CMK (cell line): ENCODE measurements at regions not wholly inside any gene's neighbourhood (a gene's known extent, or its start where the extent isn't known, plus 50 kb on each side); places are given as distances from the start of the nearest gene placed in this dataset.
"Not testable (repeated sequence)": the region's sequence is repeated elsewhere in the genome, so short reads cannot be mapped to it uniquely, and the experiment has no call there.

Experiments
- DNase-seq: peaks from one replicate; pipeline ENCODE4 v3.0.0-alpha.2; 2010; ENCODE audit warnings: low read depth

DNA sequence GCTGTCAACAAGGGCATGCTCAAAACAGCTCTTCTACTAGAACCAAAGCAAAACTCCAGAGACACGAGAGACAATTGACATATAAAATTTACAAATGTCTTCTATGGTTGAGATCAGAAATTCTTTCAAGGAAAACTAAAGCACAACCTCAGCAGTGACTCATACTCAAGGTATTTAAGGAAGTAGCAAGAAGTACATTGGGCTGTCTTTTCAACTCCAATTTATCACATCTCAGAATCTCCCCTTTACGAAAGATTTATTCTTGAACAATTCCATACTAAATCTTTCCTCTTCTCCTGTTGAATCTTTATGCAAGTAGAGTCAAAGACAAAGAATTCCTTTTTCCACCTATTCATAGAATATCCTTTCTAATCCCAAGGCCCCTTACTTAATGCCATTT lies 324.0 kb downstream of the IRS1 start:
- no peak for DNase-seq

DNA sequence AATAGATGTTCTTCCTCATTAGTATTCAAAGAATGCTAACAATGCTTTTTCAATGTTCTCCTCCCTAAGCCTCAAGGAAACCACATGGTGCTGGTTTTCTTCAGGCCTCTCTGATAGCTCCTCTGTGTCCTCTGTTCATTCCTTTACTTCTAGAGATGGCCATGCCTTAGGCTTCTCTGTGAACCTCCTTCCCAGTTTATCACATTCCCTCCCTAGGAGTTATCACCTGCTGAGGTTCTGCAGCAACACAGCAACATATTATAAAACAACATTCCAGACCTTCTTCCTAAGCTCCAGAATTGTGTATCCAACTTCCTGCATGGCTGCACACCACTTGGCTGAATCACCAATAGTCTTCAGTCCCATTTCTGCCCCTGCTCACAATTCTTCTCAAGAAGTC lies 325.5 kb downstream of the IRS1 start:
- no peak for DNase-seq

DNA sequence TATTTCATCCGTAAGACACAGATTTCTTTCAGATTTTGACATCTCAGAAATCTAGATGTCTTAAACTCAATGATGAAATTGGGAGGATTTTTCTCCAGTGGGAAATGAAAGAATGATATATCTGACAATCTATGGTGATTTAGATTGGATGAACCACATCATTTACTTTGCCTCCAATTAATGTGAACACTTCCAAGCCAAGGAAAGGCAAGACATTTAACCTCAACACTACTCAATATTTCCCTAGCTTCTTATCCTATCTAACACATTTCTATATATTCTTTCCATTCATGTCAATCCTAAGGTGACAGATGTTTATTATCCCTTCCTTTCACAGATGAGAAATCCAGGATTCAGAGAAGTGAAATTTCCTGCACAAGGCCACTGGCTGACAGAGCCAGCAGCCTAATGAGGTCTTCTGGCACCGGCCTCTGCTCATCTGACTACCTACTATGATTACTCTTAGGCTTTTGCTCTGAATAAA lies 327.6 kb downstream of the IRS1 start:
- DNase-seq = no peak

DNA sequence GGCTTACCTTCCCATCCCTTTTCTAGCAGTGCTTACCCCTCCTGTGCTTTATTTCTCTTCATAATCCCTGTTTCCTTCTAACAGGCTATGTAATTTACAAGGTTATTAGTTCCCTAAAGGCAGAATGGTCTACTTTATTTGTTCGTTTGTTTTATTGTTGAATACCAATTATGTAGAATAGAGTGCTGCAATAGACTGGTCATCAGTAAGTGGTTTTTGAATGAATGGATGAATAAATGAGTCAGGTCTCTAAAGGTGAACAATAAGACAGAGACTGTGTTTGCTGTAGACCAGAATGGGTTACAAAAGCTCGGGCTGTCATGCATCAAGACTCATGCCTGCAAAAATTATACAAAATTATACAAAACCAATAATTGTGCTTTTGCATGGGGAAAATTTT lies 332.0 kb downstream of the IRS1 start:
- DNase-seq = no peak

DNA sequence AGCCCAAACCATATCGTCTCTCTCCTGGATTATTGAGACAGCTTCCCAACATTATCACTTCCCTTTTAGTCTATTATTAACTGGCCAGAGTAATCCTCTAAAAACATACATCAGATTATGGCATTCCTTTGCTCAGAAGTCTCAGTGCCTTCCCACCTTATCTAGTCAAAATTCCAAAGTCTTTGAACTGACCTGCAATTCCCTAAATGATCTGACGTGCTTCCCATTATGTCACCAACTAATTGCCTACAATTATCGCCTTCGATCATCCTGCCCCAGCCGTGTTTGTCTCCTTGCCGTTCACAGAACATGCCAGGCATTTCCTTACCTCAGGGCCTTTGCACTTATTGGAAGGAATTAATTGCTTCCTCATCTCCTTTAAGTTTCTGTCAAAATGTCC lies 332.4 kb downstream of the IRS1 start:
- no peak for DNase-seq

DNA sequence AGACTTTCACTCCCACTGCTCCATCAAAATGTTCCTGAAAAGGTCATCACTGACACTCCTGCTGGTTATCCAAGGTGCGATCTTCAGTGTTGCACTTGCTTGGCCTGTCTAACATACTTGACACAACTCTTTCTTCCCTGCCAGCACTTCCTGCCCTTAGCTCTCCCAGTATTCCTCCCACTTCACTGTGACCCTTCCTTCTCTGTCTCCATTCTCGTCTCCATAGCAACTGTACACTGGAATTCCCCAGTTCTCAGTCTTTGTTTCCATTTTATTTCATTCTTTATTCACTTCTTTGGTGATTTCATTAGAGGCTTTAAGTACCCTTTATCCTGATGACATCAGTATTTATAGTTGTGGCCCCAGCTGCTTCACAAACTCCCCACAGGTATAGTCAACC lies 333.0 kb downstream of the IRS1 start:
- no peak for DNase-seq

DNA sequence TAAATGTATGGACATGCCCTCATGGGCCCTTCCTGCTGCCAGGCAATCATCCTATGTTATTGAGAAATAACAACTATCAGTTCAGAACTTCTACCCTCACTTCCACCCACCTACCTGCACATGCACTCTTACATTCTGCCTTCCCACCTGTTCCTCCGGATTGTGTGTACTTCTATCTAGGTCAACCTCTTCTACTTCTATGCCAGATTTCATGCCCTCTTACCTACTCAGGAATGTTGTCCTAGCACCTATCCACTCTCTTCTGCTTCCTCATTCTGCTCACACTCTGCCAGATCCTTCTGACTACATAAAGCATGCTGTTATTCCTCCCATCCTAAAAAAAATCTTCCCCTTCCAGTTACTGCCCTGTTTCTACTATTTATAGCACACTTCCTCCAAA lies 333.5 kb downstream of the IRS1 start:
- DNase-seq = no peak

DNA sequence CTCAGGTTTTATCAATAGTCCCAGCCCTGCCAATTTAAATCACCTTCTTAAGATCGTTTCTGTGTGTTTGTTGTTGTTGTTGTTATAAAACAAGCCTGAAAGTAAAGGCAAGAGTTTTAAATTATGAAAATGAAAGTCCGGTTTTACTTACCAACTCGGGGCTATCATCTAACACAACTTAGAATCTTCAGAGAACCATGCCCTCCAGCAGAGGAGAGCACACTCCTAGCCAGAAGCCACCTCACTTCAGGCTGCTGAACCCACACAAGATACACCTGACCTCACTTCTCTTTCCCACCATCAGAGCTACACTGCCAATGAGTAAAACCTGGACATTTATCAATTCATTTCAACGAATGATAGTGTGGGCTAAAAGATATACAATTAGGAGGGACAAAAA lies 335.2 kb downstream of the IRS1 start:
- DNase-seq = no peak

DNA sequence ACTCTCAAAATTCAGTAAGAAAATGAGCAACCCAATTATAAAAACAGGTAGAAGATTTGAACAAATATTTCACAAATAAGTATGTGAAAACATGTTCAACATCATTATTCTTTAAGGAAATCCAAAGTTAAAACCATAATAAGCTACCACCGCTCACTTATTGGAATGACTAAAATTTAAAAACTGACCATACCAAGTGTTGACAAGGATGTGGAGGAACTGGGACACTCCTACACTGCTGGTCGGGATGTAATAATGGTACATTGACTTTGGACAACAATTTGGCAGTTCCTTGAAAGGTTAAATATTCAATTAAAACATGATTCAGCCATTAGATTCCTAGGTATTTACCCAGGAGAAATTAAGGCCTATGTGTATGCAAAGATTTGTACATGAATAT lies 336.5 kb downstream of the IRS1 start:
- DNase-seq = no peak

DNA sequence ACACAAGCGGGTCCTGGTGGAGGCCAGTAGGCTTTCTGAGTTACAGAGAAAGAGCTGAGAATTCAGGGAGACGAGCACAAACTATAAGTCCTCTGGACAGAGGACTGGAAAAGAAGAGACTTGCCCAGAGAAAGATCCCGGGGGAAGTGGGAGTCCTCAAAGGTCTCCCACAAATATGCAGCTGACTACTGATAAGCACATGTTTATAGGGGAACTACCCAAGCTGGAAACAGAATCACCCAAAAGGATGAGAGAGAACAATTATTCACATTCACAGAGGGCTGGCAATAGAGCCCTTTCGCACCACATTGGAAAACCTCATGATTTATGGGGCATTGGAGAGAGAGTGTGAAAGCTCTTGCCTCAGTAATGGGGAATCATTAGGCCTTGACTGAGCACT lies 337.6 kb downstream of the IRS1 start:
- DNase-seq = no peak

DNA sequence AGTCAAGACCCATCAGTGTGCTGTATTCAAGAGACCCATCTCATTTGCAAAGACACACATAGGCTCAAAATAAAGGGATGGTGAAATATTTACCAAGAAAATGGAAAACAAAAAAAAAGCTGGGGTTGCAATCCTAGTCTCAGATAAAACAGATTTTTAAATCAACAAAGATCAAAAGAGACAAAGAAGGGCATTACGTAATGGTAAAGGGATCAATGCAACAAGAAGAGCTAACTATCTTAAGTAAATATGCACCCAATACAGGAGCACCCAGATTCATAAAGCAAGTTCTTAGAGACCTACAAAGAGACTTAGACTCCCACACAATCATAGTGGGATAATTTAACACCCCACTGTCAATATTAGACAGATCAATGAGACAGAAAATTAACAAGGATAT lies 343.5 kb downstream of the IRS1 start:
- DNase-seq = not testable (repeated sequence)

DNA sequence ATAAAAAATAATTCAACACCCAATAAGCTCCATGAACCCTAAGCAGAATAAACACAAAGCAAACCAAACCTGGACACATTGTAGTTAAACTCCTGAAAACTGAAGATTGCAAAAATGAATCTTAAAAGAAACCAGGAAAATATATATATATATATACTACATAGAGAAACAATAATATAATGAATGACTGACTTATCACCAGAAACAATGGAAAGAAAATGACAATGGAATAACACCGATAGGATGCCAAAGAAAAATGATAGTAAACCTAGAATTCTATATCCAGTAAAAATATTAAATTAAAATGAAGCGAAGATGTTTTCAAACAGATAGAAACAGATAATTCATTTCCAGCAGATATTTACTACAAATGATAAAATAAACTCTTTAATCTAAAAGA lies 346.9 kb downstream of the IRS1 start:
- no peak for DNase-seq

DNA sequence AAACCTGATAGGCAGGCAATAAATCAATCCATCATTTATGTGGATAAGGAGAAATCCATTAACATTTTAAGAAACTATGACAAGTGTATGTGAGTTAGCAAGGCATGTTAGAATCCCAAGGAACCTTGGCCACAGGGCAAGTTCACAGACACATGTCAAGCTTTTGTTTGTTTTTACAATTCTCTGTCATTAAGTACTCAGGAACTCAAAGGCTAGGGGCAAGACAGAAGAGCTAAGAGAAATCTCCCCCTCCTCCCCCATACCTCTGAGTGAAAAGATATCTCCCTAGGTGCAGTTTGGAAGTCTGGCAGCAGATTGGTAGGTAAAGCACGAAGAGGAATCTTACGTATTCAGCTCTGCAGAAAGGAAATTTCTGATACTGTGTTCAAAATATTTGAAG lies 348.1 kb downstream of the IRS1 start:
- no peak for DNase-seq

DNA sequence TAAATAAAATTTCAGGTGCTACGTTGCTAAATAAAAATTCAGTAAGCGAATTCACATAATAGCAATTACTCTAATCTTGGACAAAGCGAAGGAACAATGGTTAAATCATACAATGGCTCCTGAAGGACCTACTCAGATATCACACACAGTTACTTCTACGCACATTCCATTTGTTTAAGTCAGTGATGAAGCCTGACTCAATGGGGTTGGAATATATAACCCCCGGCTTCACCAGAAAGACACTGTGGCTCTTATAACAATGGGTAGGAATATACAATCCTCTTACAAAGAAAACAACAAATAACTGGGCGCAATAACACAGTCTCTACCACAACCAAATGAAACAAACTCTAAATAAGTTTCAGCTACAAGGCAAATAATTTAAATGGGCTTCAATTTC lies 349.5 kb downstream of the IRS1 start:
- no peak for DNase-seq

DNA sequence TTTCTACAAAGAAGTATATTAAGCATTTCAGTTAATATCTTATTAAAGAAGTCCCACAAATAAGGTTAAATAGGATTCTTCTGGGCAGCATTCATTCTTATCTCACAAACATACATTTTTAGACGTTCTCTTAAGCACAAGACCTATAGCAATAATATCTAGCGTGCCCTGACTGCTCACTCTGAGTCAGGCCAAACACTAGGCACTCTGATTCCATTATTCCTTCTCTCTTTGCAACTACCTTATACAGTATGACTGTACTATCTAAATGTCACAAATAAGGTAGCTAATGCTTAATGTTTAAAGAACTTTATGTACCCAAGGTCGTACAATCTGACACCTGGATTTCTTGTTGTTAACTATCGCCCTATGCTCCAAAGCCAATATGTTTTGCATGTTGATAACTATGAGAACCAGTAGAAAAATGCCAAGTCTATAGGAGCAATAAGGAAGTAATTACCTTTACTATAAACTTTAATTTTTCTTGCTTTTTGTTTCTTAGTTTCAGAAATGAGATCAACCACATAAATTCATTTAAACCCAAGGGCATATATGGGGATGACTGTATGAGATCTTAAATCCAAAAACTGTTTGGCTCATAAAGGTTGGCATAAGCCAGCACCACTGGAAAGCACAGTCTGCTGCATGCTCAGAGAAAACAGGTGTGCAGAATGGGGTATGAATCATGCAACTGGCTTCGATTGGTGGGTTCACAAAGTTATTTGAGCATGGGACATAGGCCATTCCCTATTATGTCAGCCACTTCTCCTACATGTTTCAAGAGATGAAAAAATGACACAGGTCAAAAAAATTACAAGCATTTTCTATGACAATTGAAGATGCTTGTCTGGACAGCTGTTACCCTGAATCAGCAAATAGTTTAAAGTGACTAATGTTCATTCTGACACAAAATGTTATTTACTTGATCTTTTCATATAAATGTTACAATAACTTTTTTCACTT lies 352.0 kb downstream of the IRS1 start:
- no peak for DNase-seq

DNA sequence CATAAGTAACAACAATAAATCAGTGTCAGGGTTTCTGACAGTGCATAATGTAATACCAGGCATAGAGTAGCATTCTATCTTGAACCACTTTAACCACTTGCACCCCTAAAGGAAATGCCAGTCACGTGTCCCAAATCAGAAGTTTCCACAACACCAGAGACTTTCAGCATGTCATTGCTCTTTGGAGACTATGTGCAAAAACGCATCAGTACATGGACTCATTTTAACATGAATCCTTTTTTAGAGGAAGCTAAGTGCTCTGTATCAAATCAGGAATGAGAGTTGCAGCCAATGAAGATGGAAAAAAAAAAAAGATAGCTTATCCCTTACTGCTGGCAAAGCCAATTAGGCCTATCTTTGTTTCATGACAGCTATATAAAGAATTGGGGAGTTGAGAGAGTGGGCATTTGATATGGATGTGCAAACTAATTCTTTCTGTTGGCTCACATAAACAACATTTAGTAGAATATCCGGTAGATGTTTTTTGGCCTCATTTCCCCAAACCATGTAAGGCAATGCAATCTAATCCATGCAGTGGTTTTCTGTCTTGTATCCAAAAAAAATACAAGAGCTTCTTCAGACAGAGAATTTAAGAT lies 353.1 kb downstream of the IRS1 start:
- no peak for DNase-seq

DNA sequence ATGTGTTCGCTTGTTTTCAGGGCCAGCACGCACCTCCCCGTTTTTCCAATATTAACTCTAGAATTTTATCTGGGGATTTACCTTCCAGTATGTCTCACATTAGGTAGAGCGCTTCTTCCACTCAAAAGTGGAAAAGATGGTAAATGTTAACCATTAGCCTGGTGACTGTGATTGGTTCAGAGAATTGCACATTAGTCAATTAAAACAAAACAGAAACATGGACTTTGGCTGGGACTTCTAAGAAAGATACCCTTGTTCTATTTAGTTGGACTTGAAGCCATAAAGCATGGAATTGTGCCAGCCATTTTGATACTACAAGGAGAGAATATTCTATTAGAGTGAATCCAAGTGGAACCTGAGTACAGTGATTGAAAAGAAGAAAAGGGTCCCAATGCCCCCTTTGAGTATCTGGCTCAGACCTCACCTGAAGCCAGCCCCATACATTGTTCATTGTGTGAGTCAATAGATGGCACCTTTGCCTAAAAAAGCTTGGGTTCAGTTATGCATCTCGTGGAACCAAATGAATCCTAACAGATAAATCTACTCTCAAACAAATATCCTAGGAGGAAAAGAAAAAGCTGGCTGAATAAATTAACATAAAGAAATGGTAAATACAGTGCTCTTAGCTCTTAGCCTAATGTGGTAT lies 354.3 kb downstream of the IRS1 start:
- no peak for DNase-seq

DNA sequence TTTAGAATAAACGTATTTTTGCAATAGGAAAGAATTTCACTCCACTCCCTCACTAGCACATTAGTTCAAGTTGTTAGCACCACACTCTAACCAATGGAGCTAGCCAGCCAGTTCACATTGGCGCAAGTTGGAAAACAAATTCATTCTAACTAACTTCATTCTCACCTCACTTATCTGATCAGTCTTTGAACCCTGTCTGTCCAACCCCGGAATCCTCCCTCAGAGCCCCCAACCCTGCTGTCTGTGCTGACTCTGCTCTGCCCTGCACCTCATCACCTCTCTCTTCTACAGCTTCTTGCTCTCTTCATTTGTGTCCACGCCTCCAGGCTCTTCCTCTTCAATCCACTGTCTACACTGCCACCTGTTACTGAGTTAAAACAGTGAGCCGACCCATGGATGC lies 356.5 kb downstream of the IRS1 start:
- no peak for DNase-seq

DNA sequence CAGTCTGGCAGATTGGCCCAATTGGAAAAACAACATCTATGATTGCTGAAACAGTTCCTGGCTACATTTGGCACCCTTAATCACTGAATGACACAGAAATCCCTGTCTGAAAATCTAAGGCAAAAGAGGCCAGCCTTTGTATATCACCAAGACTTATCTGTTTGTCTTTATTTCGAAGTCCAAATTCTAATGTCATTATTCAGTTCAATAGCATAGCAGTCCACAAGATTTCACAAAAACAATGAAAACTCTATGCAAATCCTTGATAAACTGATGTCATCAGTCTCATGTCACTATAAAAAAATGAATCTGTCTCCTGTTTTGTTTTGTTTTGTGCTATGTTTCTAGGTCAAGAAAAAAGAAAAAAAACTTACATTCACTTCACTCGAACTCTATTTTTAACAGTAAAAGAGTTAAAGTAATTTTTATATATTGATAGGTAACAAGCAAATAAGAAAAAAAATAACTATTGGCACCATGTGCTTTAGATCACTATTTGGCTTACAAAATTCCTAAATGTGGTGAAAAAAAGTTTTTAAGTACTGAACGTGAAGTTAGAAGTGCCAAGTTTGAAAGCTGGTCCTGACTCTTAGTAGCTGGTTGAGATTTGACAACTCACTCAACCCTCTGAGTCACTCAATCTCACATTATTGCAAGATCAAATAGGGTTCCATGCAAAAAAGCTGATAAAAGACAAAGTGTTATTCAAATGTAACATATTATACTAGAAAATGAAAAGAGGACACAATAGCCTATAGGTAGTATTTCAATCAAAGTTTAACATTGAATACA lies 359.3 kb downstream of the IRS1 start:
- DNase-seq = no peak

DNA sequence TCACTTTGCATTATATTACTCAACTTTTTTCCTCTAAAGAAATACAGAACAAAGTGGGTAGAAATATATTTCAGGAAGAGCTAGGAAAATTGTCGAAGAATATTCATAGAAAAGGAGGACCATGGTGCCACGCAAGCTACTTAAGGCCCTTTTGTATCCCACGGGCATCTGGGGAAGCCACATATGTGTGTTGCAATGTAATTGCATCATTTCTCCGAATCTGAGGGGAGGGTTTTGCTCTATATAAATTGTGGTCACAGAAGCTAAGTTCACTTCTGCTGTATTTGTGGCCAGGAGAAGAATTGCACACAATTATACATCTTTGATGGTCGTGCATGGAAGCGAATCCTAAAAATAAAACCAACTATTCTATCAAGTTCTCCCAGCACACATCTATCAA lies 360.3 kb downstream of the IRS1 start:
- DNase-seq = no peak

DNA sequence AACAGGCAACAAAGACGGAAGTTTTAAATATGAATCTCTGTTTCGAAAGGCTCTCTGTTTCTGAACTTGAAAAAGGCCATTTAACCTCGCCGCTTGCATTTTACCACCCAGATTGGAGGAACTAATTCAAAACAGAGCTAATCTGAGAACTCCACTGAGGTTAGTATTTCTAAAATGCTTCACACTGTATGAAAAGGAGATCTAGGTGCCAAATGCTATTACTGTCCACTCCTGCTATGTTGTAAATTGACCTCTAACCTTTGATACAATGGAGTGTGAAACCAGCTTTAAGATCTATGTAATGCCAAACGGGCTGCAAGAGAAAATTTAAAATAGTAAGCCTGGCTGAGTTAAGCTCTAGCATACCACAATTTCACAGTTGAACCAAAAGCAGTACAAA lies 364.5 kb downstream of the IRS1 start:
- DNase-seq = no peak

DNA sequence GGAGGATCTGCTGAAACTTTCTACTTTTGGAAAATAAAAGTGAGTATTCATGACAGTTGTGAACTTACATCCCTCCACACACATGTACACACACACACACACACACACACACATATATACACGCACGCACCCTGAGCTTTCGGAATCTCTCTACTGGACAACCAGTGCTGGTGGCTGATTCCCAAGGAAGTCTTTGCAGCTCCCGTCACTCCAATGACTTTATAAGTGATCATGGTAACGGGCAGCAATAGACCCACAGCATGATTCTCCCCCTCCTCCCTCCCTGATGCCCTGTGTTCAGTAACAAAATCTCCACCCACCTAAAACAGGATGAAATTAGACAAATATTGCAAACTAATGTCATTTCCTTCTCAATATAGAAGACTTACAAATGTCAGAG lies 364.9 kb downstream of the IRS1 start:
- DNase-seq = no peak
